Duodenal mucosa (tissue), 2 donors: ENCODE measurements at regions not wholly inside any gene's neighbourhood (a gene's known extent, or its start where the extent isn't known, plus 50 kb on each side); places are given as distances from the start of the nearest gene placed in this dataset.

Experiments
- H3K27ac ChIP-seq: one replicate; pipeline ENCODE4 v1.7.0; 2013; ENCODE audit warnings: low read depth, low read length
- H3K27me3 ChIP-seq, 2 donors: one replicate each; pipeline ENCODE4 v1.7.0; 2013; ENCODE audit warnings: low read length in 2 of 2, control low read depth in 1 of 2; ENCODE audit not compliant: insufficient read depth in 2 of 2, control insufficient read depth in 1 of 2
- H3K36me3 ChIP-seq, 2 donors: one replicate each; pipeline ENCODE4 v1.7.0; 2013; ENCODE audit warnings: low read length in 2 of 2, control low read depth in 1 of 2; ENCODE audit not compliant: insufficient read depth in 2 of 2, control insufficient read depth in 1 of 2
- H3K4me1 ChIP-seq, 2 donors: one replicate each; pipeline ENCODE4 v1.7.0; 2013; ENCODE audit warnings: low read length in 2 of 2, control low read depth in 1 of 2; ENCODE audit not compliant: insufficient read depth in 2 of 2, control insufficient read depth in 1 of 2
- H3K4me3 ChIP-seq, 2 donors: one replicate each; pipeline ENCODE4 v1.7.0; 2013; ENCODE audit warnings: low read length in 2 of 2, low read depth in 1 of 2
- H3K9ac ChIP-seq, 2 donors: one replicate each; pipeline ENCODE4 v1.7.0; 2013; ENCODE audit warnings: low read length in 2 of 2, low read depth in 1 of 2
- H3K9me3 ChIP-seq, 2 donors: one replicate each; pipeline ENCODE4 v1.7.0; 2013; ENCODE audit warnings: low read length in 2 of 2, control low read depth in 1 of 2; ENCODE audit not compliant: control insufficient read depth in 1 of 2

DNA sequence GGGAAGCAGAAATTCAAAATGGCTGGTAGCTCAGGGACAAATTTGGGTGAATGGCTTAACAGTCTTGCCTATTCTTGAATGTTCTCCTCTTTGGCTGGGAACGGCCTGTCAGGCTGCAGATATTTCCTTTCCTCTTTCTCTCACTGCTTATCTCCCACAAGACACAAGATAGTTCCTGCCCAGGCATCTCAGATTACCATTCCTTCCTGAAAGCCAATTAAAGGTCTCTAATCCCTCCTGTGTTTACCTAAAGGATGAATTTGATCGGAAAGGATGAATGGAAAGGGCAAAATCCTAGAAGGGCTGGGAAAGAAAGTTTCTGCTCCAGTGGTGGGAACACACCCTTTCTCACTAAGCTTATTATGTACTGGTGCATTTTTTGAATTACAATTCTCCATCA lies 95.9 kb upstream of the JAG1 start:
- Histone ChIP-seq H3K36me3 (no peaks in the 10 kb centered on the region), H3K27me3 (no peaks in the 10 kb centered on the region), H3K27ac (no peak overlapping the region), H3K9me3 (no peaks in the 10 kb centered on the region), H3K4me1 (peaks cover 6 to 9% of the 10 kb centered on the region in 2 donors), H3K9ac (no peak overlapping the region), H3K4me3 (no peak overlapping the region)

DNA sequence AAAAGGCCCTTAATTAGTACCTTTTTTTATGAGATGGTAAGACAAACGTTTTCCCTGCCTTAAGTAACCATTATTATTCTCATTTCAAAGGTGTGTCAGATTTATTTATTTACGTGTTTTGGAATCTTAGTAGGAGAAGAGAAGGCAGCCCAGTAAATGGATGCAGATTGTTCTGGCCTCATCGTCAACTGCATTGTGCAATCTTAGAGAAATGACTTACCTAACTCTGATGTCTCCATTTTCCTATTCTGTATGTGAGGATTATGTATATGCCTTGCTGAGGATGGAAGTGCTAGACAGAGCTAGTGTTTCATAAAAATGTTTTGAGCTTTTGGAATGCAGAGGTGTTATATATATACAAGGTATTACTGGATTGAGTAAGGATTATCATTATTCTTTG lies 97.0 kb upstream of the JAG1 start:
- Histone ChIP-seq H3K27ac (no peak overlapping the region), H3K9me3 (no peaks in the 10 kb centered on the region), H3K36me3 (no peaks in the 10 kb centered on the region), H3K4me3 (no peak overlapping the region), H3K4me1 (peaks cover 6 to 9% of the 10 kb centered on the region in 2 donors), H3K9ac (no peak overlapping the region), H3K27me3 (no peaks in the 10 kb centered on the region)

DNA sequence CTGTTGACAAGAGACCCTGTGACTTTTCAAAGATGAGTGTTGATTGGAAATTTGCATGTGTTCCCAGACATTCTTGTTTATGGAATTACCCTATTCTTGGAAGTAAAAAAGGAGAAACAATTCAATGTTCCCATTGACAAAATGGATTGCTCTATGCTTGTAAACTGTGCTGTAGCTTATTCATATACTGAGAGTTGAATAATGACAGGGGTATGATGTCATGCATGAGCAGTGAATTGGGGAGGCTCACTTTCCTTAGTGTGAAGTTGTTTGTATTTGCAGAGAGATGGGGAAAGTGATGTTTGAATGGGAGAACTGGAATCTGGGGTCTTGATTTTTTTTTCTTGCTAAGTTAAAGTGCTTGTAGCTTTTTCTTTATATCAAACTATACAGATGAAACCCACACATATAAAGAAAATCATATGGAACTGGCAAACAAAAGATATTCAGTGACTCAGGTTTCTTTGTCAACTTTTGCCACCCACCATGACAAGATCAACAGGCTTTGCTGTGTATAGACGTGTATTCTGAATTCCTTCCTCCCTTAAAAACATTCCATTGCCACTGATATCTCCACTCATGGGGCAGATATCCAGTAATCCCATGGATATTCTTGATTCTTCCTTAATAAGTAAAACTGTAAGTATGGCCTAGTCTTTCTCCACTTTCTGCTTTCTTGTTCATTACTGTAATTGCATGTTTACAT lies 97.8 kb upstream of the JAG1 start:
- H3K36me3 ChIP-seq = no peaks in the 10 kb centered on the region
- H3K4me3 ChIP-seq = no peak overlapping the region
- peaks cover 6 to 9% of the 10 kb centered on the region in 2 donors for H3K4me1 ChIP-seq
- H3K9ac ChIP-seq = no peak overlapping the region
- no peaks in the 10 kb centered on the region for H3K27me3 ChIP-seq
- H3K9me3 ChIP-seq = no peaks in the 10 kb centered on the region
- H3K27ac ChIP-seq = no peak overlapping the region

DNA sequence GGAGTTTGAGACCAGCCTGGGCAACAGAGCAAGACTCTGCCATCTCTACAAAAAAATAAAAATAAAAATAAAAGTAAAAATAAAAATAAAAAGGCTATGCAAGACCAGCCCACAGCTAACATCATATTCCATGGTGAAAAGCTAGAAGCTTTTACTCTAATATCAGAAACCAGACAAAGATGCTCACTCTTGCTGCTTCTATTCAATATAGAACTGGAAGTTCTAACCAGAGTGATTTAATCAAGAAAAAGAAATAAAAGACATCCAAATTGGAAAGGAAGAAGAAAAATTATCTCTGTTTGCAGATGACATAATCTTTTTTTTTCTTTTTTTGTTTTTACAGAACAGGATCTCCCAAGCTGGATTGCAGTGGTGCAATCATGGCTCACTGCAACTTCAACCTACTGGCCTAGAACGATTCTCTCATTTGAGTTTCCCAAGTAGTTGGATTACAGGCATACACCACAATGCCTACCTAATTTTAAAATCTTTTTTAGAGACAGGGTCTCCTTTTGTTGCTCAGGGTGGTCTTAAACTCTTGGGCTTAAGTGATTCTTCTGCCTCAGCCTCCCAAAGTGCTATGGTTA lies 100.7 kb upstream of the JAG1 start:
- Histone ChIP-seq H3K27ac (no peak overlapping the region), H3K9me3 (no peaks in the 10 kb centered on the region), H3K4me3 (no peak overlapping the region), H3K4me1 (peaks cover 4 to 5% of the 10 kb centered on the region in 2 donors), H3K36me3 (no peaks in the 10 kb centered on the region), H3K27me3 (no peaks in the 10 kb centered on the region), H3K9ac (no peak overlapping the region)

DNA sequence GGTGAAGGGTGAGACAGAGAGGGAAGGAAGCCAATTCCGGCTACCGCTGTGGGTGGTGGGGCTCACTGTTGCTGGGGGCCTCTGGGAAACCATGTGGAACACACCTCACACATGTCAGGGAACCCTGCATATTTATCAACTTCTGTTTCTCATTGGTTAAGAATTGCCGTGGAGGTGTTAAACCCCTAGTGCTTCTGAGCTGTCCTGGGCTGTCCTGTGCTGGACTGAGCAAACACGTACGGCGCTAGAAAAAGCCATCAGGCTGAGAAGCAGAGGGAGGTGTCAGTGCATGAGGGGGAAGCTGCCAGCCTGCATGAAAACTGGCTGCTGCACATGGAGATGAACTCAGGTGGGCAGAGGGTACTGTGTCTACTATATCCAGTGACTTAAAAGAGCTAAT lies 103.9 kb upstream of the JAG1 start:
- Histone ChIP-seq H3K9me3 (no peaks in the 10 kb centered on the region), H3K4me3 (no peak overlapping the region), H3K27ac (no peak overlapping the region), H3K9ac (no peak overlapping the region), H3K36me3 (no peaks in the 10 kb centered on the region), H3K4me1 (peaks cover 10 to 12% of the 10 kb centered on the region in 2 donors), H3K27me3 (no peaks in the 10 kb centered on the region)

DNA sequence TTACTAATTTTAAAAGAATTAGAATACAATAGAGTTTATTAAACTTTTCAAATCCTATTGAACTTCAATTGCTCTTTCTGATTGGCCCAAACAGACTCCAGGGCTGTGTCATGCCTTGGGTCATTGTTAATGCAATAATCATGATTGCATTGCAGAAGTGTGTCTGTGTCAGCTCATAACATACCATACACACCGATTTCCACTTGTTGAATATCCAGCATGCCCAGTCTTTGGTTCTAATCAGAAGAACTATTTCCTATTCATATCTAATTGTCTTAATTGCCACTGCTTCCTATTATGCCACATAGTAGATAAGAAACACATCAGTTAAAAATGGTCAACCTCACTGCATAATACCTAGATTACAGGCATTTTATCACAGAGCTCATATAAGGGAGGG lies 106.1 kb upstream of the JAG1 start:
- H3K27ac ChIP-seq = no peak overlapping the region
- H3K9me3 ChIP-seq = no peaks in the 10 kb centered on the region
- no peaks in the 10 kb centered on the region for H3K27me3 ChIP-seq
- H3K9ac ChIP-seq = no peak overlapping the region
- H3K4me1 ChIP-seq = peaks cover 16 to 22% of the 10 kb centered on the region in 2 donors
- no peaks in the 10 kb centered on the region for H3K36me3 ChIP-seq
- H3K4me3 ChIP-seq = no peak overlapping the region

DNA sequence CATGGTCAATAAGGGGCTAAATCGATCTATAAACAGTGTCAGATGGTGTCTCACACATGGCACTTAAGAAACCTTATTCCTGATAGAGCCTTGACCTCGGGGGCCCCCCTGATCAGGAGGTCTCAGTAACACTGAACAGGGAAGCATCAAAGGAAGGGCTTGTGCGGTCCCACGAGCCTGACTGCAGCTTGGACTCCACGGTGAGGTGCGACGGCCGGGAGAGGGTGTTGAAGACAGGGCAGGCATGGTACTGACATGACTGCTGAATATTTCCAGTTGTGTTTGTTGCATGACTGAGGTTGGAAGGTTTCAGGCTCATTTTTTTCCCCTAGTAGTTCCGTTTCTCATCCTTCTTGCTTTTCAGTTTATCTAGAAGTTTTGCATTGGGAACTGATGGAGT lies 107.1 kb upstream of the JAG1 start:
- Histone ChIP-seq H3K27ac (no peak overlapping the region), H3K27me3 (no peaks in the 10 kb centered on the region), H3K36me3 (no peaks in the 10 kb centered on the region), H3K4me3 (no peak overlapping the region), H3K9me3 (no peaks in the 10 kb centered on the region), H3K4me1 (peaks cover 16 to 23% of the 10 kb centered on the region in 2 donors), H3K9ac (no peak overlapping the region)

DNA sequence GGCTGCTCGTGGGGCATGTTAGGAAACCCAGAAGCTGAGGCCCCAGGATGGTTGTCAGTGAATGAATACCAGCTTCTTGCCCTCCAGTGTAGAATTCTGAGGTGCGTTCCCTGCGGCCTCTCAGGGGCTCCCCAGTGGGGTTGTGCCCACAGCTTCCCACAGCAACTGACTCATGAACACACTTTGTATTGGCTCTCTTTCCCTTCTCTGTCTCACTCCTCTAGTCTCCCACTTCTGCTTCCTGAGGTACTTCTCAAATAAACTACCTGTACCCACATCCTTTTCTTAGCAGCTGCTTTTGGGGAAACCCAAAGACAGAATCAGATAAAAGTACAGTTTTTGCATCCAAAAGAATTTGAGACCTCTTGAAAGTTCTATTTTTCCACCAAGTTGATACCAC lies 107.7 kb upstream of the JAG1 start:
- no peaks in the 10 kb centered on the region for H3K27me3 ChIP-seq
- H3K4me1 ChIP-seq = peaks cover 16 to 23% of the 10 kb centered on the region in 2 donors
- no peak overlapping the region for H3K27ac ChIP-seq
- H3K9ac ChIP-seq = no peak overlapping the region
- H3K4me3 ChIP-seq = no peak overlapping the region
- no peaks in the 10 kb centered on the region for H3K36me3 ChIP-seq
- no peaks in the 10 kb centered on the region for H3K9me3 ChIP-seq

DNA sequence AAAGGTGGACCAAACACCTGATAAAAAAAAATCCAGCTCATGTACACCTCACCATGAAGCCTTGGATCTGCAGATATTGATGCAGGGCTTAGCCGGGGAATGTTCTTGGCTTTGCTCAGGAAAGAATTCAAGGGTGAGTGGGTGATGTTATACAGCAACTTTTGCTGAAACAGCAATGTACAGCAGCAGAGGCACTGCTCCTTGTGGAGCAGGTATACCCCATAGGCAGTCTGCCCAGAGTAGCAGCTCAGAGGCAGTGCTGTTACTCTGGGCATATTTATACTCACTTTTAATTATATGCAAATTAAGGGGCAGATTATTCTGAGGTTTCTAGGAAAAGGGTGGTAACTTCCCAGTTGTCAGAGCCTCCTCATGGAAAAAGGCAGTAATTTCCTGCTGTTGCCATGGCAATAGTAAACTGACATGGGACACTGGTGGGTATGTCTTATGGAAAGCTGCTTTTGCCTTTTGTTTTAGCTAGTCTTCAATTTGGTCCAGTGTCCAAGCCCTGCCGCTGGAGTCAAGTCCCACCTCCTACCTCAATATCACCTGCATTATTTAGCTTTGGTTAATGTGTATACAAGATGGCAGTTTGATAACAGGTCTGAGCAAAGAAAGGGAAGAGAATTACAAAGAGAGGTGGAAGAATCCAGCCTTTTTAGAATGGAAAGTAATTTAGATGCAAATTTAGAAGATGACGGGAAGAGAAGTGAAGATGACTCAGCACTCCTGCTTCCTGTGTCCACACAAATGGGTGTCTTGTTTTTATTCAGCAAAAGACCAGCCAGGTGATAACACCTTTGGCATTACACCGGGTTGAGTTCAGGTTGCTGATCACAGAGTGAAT lies 110.1 kb upstream of the JAG1 start:
- peaks cover 12 to 17% of the 10 kb centered on the region in 2 donors for H3K4me1 ChIP-seq
- H3K27ac ChIP-seq = no peak overlapping the region
- H3K4me3 ChIP-seq = no peak overlapping the region
- H3K27me3 ChIP-seq = no peaks in the 10 kb centered on the region
- H3K9me3 ChIP-seq = no peaks in the 10 kb centered on the region
- H3K9ac ChIP-seq = no peak overlapping the region
- H3K36me3 ChIP-seq = no peaks in the 10 kb centered on the region

DNA sequence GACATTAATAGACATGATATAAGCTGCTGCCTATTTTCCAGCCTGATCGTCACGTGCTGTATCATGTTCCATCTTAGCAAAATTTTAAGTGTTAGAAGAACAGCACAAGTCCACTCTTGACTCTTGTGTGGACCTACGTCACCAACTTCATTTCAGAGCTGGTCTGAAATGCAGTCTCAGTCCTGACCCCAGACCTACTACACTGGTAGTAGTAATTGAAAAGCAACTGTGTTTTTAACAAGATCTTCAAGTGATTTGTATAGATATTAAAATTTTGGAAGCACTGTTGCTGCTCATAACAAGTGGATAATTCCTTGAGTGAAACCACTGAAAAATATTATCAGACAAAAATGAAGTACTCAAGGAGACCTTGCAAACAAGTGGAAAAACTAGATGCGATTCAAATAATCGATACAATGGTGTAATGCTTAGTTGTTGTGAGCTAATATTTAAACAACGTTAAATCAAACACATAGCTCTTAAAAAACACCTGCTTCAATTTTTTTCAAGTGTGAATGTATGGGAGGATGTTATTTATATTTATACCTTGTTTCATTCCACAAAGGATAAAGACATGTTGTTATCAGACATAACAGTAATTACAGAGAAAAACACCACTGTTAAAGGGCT lies 110.9 kb upstream of the JAG1 start:
- Histone ChIP-seq H3K27ac (no peak overlapping the region), H3K9ac (no peak overlapping the region), H3K4me1 (peaks cover 12 to 17% of the 10 kb centered on the region in 2 donors), H3K9me3 (no peaks in the 10 kb centered on the region), H3K36me3 (no peaks in the 10 kb centered on the region), H3K27me3 (no peaks in the 10 kb centered on the region), H3K4me3 (no peak overlapping the region)
